ENCODE measurements at regions not wholly inside any gene's neighbourhood (a gene's known extent, or its start where the extent isn't known, plus 50 kb on each side); places are given as distances from the start of the nearest gene placed in this dataset.

GRCh38 chr4:38386005-38386551 lies 277.9 kb upstream of the KLF3 start (continued):
- no peak for TF ChIP-seq ZNF282 (IDR thresholded peaks at IDR 0.05; ENCODE audit: partially characterized antibody)
- TF ChIP-seq, protein P1, sequence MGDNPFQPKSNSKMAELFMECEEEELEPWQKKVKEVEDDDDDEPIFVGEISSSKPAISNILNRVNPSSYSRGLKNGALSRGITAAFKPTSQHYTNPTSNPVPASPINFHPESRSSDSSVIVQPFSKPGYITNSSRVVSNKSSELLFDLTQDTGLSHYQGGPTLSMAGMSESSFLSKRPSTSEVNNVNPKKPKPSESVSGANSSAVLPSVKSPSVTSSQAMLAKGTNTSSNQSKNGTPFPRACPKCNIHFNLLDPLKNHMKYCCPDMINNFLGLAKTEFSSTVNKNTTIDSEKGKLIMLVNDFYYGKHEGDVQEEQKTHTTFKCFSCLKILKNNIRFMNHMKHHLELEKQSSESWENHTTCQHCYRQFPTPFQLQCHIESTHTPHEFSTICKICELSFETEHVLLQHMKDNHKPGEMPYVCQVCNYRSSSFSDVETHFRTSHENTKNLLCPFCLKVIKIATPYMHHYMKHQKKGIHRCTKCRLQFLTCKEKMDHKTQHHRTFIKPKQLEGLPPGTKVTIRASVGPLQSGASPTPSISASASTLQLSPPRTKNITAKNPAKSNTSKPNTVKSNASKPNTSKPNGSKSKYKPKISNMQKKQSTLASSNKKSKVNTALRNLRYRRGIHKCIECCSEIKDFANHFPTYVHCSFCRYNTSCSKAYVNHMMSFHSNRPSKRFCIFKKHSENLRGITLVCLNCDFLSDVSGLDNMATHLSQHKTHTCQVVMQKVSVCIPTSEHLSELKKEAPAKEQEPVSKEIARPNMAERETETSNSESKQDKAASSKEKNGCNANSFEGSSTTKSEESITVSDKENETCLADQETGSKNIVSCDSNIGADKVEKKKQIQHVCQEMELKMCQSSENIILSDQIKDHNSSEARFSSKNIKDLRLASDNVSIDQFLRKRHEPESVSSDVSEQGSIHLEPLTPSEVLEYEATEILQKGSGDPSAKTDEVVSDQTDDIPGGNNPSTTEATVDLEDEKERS (CRISPR knock-in tag; IDR thresholded peaks at IDR 0.05), result 0 out of 2 replicates have a peak, but pooled peaks have one; percentile 7
- TF ChIP-seq ZNF572 (CRISPR knock-in tag; IDR thresholded peaks at IDR 0.05), result no peak
- TF ChIP-seq ATF1 (CRISPR knock-in tag; IDR thresholded peaks at IDR 0.05), result no peak
- TF ChIP-seq NR0B2 (CRISPR knock-in tag; IDR thresholded peaks at IDR 0.05), result no peak
- no peak for TF ChIP-seq ZNF546 (CRISPR knock-in tag; conservative IDR thresholded peaks at IDR 0.05)
- TF ChIP-seq POLR2AphosphoS2 (IDR thresholded peaks at IDR 0.05; ENCODE audit: low read depth, low read length), result no peak
- no peak for TF ChIP-seq ZNF549 (CRISPR knock-in tag; IDR thresholded peaks at IDR 0.05)
- no peak for TF ChIP-seq ZBTB43 (CRISPR knock-in tag; conservative IDR thresholded peaks at IDR 0.05)
- no peak for TF ChIP-seq ZBTB34 (CRISPR knock-in tag; IDR thresholded peaks at IDR 0.05)
- TF ChIP-seq, protein P2, sequence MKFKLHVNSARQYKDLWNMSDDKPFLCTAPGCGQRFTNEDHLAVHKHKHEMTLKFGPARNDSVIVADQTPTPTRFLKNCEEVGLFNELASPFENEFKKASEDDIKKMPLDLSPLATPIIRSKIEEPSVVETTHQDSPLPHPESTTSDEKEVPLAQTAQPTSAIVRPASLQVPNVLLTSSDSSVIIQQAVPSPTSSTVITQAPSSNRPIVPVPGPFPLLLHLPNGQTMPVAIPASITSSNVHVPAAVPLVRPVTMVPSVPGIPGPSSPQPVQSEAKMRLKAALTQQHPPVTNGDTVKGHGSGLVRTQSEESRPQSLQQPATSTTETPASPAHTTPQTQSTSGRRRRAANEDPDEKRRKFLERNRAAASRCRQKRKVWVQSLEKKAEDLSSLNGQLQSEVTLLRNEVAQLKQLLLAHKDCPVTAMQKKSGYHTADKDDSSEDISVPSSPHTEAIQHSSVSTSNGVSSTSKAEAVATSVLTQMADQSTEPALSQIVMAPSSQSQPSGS (CRISPR knock-in tag; IDR thresholded peaks at IDR 0.05), result 0 out of 2 replicates have a peak, but pooled peaks have one; percentile 34
- TF ChIP-seq ZNF382 (CRISPR knock-in tag; IDR thresholded peaks at IDR 0.05; ENCODE audit: borderline replicate concordance), result no peak
- no peak for TF ChIP-seq ZNF569 (CRISPR knock-in tag; IDR thresholded peaks at IDR 0.05; ENCODE audit: borderline replicate concordance)
- TF ChIP-seq, protein P3, sequence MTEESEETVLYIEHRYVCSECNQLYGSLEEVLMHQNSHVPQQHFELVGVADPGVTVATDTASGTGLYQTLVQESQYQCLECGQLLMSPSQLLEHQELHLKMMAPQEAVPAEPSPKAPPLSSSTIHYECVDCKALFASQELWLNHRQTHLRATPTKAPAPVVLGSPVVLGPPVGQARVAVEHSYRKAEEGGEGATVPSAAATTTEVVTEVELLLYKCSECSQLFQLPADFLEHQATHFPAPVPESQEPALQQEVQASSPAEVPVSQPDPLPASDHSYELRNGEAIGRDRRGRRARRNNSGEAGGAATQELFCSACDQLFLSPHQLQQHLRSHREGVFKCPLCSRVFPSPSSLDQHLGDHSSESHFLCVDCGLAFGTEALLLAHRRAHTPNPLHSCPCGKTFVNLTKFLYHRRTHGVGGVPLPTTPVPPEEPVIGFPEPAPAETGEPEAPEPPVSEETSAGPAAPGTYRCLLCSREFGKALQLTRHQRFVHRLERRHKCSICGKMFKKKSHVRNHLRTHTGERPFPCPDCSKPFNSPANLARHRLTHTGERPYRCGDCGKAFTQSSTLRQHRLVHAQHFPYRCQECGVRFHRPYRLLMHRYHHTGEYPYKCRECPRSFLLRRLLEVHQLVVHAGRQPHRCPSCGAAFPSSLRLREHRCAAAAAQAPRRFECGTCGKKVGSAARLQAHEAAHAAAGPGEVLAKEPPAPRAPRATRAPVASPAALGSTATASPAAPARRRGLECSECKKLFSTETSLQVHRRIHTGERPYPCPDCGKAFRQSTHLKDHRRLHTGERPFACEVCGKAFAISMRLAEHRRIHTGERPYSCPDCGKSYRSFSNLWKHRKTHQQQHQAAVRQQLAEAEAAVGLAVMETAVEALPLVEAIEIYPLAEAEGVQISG (CRISPR knock-in tag; IDR thresholded peaks at IDR 0.05), result no peak
- no peak for TF ChIP-seq ESRRA (CRISPR knock-in tag; IDR thresholded peaks at IDR 0.05; ENCODE audit: low read depth)
- TF ChIP-seq ZNF607 (CRISPR knock-in tag; IDR thresholded peaks at IDR 0.05; ENCODE audit: borderline replicate concordance), result no peak
- TF ChIP-seq THYN1 (CRISPR knock-in tag; IDR thresholded peaks at IDR 0.05; ENCODE audit: borderline replicate concordance, low read depth), result no peak
- 0 out of 2 replicates have a peak, but pooled peaks have one; percentile 55 for TF ChIP-seq NR2F2 (IDR thresholded peaks at IDR 0.05; ENCODE audit: borderline replicate concordance, low read depth)
- TF ChIP-seq ZNF143 (CRISPR knock-in tag; IDR thresholded peaks at IDR 0.05), result no peak
- TF ChIP-seq RBFOX2 (IDR thresholded peaks at IDR 0.05; ENCODE audit: low read depth, low read length), result no peak
